SK-N-SH (cell line): ENCODE measurements at regions not wholly inside any gene's neighbourhood (a gene's known extent, or its start where the extent isn't known, plus 50 kb on each side); places are given as distances from the start of the nearest gene placed in this dataset.

Experiments
- RAD21 ChIP-seq: IDR thresholded peaks from 2 replicates; pipeline ENCODE4 v1.6.1; 2012; ENCODE audit warnings: mild to moderate bottlenecking, low read length
- RFX5 ChIP-seq: IDR thresholded peaks from 2 replicates; pipeline ENCODE4 v1.6.1; 2012; ENCODE audit warnings: mild to moderate bottlenecking, improper control_type of control experiment, low read length
- TF ChIP-seq, protein P1 (sequence below): fragments of 200-600 bp; sonication (generic); IDR thresholded peaks from 2 replicates; pipeline ENCODE4 v1.6.1; 2017; ENCODE audit warnings: antibody characterized with exemption, mild to moderate bottlenecking, moderate library complexity

DNA sequence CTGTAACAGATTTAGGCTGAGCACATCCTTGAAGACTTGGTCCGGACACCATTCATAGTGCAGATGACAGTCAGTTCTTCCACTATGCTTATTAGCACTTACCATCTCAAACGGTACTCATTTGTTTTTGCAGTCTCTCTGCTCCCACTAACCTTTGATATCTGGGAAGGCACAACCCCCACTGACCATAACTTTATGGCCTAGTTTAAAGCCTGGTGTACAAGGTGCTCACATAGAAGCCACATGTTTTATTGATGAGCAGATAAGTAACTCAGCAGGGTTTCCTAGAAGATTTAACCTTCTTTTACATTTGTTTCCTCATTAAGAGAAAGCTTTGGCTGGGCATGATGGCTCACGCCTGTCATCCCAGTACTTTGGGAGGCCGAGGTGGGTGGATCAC is 119.3 kb upstream of the MAGI3 start:
- no peak for TF ChIP-seq RAD21
- TF ChIP-seq RFX5, result no peak
- TF ChIP-seq, protein P1, sequence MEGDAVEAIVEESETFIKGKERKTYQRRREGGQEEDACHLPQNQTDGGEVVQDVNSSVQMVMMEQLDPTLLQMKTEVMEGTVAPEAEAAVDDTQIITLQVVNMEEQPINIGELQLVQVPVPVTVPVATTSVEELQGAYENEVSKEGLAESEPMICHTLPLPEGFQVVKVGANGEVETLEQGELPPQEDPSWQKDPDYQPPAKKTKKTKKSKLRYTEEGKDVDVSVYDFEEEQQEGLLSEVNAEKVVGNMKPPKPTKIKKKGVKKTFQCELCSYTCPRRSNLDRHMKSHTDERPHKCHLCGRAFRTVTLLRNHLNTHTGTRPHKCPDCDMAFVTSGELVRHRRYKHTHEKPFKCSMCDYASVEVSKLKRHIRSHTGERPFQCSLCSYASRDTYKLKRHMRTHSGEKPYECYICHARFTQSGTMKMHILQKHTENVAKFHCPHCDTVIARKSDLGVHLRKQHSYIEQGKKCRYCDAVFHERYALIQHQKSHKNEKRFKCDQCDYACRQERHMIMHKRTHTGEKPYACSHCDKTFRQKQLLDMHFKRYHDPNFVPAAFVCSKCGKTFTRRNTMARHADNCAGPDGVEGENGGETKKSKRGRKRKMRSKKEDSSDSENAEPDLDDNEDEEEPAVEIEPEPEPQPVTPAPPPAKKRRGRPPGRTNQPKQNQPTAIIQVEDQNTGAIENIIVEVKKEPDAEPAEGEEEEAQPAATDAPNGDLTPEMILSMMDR, result no peak
